Smooth muscle cell (in vitro differentiated cells): ENCODE measurements at regions not wholly inside any gene's neighbourhood (a gene's known extent, or its start where the extent isn't known, plus 50 kb on each side); places are given as distances from the start of the nearest gene placed in this dataset.

Experiments used
- DNase-seq: peaks from one replicate; lab custom pipeline; 2025; ENCODE audit not compliant: unreplicated experiment; lab: John Stamatoyannopoulos, UW
- H2AFZ ChIP-seq: fragments of 200-600 bp; sonication (generic); 2 replicates; pipeline ENCODE4 v1.6.0; 2016; ENCODE audit warnings: antibody characterized with exemption, low read depth, mild to moderate bottlenecking
- H3F3A ChIP-seq: fragments of 200-600 bp; sonication (generic); 2 replicates; pipeline ENCODE4 v1.6.0; 2017; ENCODE audit warnings: antibody characterized with exemption, low read depth
- H3K27ac ChIP-seq: fragments of 200-600 bp; sonication (generic); 2 replicates; pipeline ENCODE4 v1.5.1; 2016; ENCODE audit warnings: low read depth, mild to moderate bottlenecking
- H3K27me3 ChIP-seq: fragments of 200-600 bp; sonication (generic); 2 replicates; pipeline ENCODE4 v1.6.1; 2016; ENCODE audit warnings: low read depth, mild to moderate bottlenecking
- H3K36me3 ChIP-seq: fragments of 200-600 bp; sonication (generic); 2 replicates; pipeline ENCODE4 v1.5.1; 2016; ENCODE audit warnings: low read depth
- H3K4me1 ChIP-seq: fragments of 200-600 bp; sonication (generic); 2 replicates; pipeline ENCODE4 v1.5.1; 2016; ENCODE audit warnings: low read depth
- H3K4me2 ChIP-seq: fragments of 200-600 bp; sonication (generic); 2 replicates; pipeline ENCODE4 v1.6.0; 2016; ENCODE audit warnings: mild to moderate bottlenecking
- H3K4me3 ChIP-seq: fragments of 200-600 bp; sonication (generic); 2 replicates; pipeline ENCODE4 v1.5.1; 2016; ENCODE audit warnings: mild to moderate bottlenecking
- H3K79me2 ChIP-seq: fragments of 200-600 bp; sonication (generic); 2 replicates; pipeline ENCODE4 v1.6.0; 2016; ENCODE audit warnings: low read depth, mild to moderate bottlenecking
- H3K9ac ChIP-seq: fragments of 200-600 bp; sonication (generic); 2 replicates; pipeline ENCODE4 v1.6.0; 2016; ENCODE audit warnings: low read depth
- H3K9me3 ChIP-seq: fragments of 200-600 bp; sonication (generic); replicated peaks from 2 replicates; pipeline ENCODE4 v1.5.1; 2016; ENCODE audit warnings: low read depth
- H4K20me1 ChIP-seq: fragments of 200-600 bp; sonication (generic); 2 replicates; pipeline ENCODE4 v1.6.0; 2016; ENCODE audit warnings: low read depth
- WGBS: methylation state at CpG from one replicate; pipeline ENCODE4 v1.1.7; 2016; ENCODE audit warnings: low lambda C conversion rate; 5-methylcytosine and 5-hydroxymethylcytosine counted together
- TF ChIP-seq, protein P1 (sequence below): fragments of 200-600 bp; sonication (generic); IDR thresholded peaks from 2 replicates; pipeline ENCODE4 v1.5.1; 2017; ENCODE audit warnings: borderline replicate concordance, mild to moderate bottlenecking, antibody characterized with exemption; ENCODE audit not compliant: insufficient read depth, poor library complexity, severe bottlenecking

DNA sequence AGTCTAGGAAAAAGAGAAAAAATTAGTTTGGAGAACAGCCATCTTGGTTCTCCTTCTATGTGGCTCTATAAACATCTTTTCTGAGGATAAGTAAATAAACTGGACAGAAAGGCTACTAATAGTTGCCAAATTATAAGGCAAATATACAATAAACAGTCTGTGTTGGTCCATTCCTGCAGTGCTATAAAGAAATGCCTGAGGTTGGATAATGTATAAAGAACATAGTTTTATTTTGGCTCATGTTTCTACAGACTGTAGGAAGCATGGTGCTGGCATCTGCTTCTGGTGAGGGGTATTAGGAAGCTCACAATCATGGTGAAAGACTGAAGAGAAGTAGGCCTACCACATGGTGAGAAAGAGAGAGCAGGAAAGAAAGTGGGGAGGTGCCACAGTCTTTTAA lies 209.7 kb downstream of the MACC1 start:
- H3K9ac ChIP-seq, result no peak overlapping the region
- TF ChIP-seq, protein P1, sequence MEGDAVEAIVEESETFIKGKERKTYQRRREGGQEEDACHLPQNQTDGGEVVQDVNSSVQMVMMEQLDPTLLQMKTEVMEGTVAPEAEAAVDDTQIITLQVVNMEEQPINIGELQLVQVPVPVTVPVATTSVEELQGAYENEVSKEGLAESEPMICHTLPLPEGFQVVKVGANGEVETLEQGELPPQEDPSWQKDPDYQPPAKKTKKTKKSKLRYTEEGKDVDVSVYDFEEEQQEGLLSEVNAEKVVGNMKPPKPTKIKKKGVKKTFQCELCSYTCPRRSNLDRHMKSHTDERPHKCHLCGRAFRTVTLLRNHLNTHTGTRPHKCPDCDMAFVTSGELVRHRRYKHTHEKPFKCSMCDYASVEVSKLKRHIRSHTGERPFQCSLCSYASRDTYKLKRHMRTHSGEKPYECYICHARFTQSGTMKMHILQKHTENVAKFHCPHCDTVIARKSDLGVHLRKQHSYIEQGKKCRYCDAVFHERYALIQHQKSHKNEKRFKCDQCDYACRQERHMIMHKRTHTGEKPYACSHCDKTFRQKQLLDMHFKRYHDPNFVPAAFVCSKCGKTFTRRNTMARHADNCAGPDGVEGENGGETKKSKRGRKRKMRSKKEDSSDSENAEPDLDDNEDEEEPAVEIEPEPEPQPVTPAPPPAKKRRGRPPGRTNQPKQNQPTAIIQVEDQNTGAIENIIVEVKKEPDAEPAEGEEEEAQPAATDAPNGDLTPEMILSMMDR, result no peak
- H3K4me1 ChIP-seq, result no peaks in the 10 kb centered on the region
- no peaks in the 10 kb centered on the region for H3K36me3 ChIP-seq
- no peaks in the 10 kb centered on the region for H3F3A ChIP-seq
- no peaks in the 10 kb centered on the region for H3K27me3 ChIP-seq
- H3K4me3 ChIP-seq, result no peak overlapping the region
- no peaks in the 10 kb centered on the region for H3K9me3 ChIP-seq
- H3K79me2 ChIP-seq, result no peaks in the 10 kb centered on the region
- no peak overlapping the region for H3K4me2 ChIP-seq
- DNase-seq, result no peak
- H3K27ac ChIP-seq, result no peak overlapping the region
- no peak overlapping the region for H2AFZ ChIP-seq
- H4K20me1 ChIP-seq, result no peaks in the 10 kb centered on the region

- no peaks in the 10 kb centered on the region for H3K9me3 ChIP-seq
- H3F3A ChIP-seq, result no peaks in the 10 kb centered on the region
- H3K9ac ChIP-seq, result no peak overlapping the region
- TF ChIP-seq, protein P1, result no peak
- 90% methylated on average over 3 of the region's 3 CpGs for WGBS
- DNase-seq, result no peak
- H3K79me2 ChIP-seq, result no peaks in the 10 kb centered on the region
- H3K27me3 ChIP-seq, result no peaks in the 10 kb centered on the region
- no peak overlapping the region for H3K4me3 ChIP-seq
- H3K4me2 ChIP-seq, result no peak overlapping the region
- H3K27ac ChIP-seq, result no peak overlapping the region
- H3K36me3 ChIP-seq, result no peaks in the 10 kb centered on the region
- no peaks in the 10 kb centered on the region for H3K4me1 ChIP-seq
- H2AFZ ChIP-seq, result no peak overlapping the region
- no peaks in the 10 kb centered on the region for H4K20me1 ChIP-seq
Observed at GRCh38 chr7:20005081-20005480, 212.1 kb downstream of the MACC1 start.

- Histone ChIP-seq H2AFZ (no peak overlapping the region), H3K4me2 (no peak overlapping the region), H3K9ac (no peak overlapping the region), H3K9me3 (no peaks in the 10 kb centered on the region), H3K36me3 (no peaks in the 10 kb centered on the region), H3K27ac (no peak overlapping the region), H3F3A (no peaks in the 10 kb centered on the region), H3K4me3 (no peak overlapping the region), H3K27me3 (no peaks in the 10 kb centered on the region), H3K79me2 (no peaks in the 10 kb centered on the region), H3K4me1 (no peaks in the 10 kb centered on the region), H4K20me1 (no peaks in the 10 kb centered on the region)
- DNase-seq, result no peak
- WGBS, result 89% methylated on average over 1 of the region's 1 CpG
- TF ChIP-seq, protein P1, result no peak
Observed at GRCh38 chr7:19999681-20000080, 217.5 kb downstream of the MACC1 start.

- Histone ChIP-seq H3K4me1 (no peaks in the 10 kb centered on the region), H2AFZ (no peak overlapping the region), H3K27me3 (no peaks in the 10 kb centered on the region), H3K4me3 (no peak overlapping the region), H3K79me2 (no peaks in the 10 kb centered on the region), H4K20me1 (no peaks in the 10 kb centered on the region), H3K4me2 (no peak overlapping the region), H3K9ac (no peak overlapping the region), H3K36me3 (no peaks in the 10 kb centered on the region), H3F3A (no peaks in the 10 kb centered on the region), H3K27ac (no peak overlapping the region), H3K9me3 (no peaks in the 10 kb centered on the region)
- no peak for DNase-seq
- 70% methylated on average over 2 of the region's 2 CpGs for WGBS
- TF ChIP-seq, protein P1, result no peak
Observed at GRCh38 chr7:19991936-19992335, 218.5 kb upstream of the TMEM196 start.
